A549 (cell line): ENCODE measurements at regions not wholly inside any gene's neighbourhood (a gene's known extent, or its start where the extent isn't known, plus 50 kb on each side); places are given as distances from the start of the nearest gene placed in this dataset.

Experiments used
- CEBPB ChIP-seq, 2 experiments: fragments of >200 bp in 1 of 2; sonication (Bioruptor Twin) in 1 of 2; formaldehyde crosslinking in 1 of 2; IDR thresholded peaks; 2 replicates each; pipeline ENCODE4 v1.6.1; 2012 to 2016
- CHD2 ChIP-seq: fragments of 150-350 bp; IDR thresholded peaks from 2 replicates; pipeline ENCODE4 v1.6.1; 2014; ENCODE audit warnings: low read length; ENCODE audit not compliant: partially characterized antibody
- CHD4 ChIP-seq: fragments of 200-600 bp; sonication (generic); IDR thresholded peaks from 2 replicates; pipeline ENCODE4 v1.6.1; 2016; ENCODE audit warnings: antibody characterized with exemption, mild to moderate bottlenecking, borderline replicate concordance
- EHMT2 ChIP-seq: fragments of 200-600 bp; sonication (generic); IDR thresholded peaks from 2 replicates; pipeline ENCODE4 v1.6.1; 2016; ENCODE audit warnings: antibody characterized with exemption, low read depth, mild to moderate bottlenecking, moderate library complexity
- ELK1 ChIP-seq: fragments of 150-350 bp; IDR thresholded peaks from 2 replicates; pipeline ENCODE4 v1.6.1; 2014; ENCODE audit warnings: low read depth, mild to moderate bottlenecking, low read length
- EP300 ChIP-seq, 2 experiments: fragments of >200 bp; sonication (Bioruptor Twin); formaldehyde crosslinking; IDR thresholded peaks; 2 replicates in 1 of 2; 3 replicates in 1 of 2; pipeline ENCODE4 v1.6.1; 2016 to 2017
- ESRRA ChIP-seq: fragments of 150-350 bp; IDR thresholded peaks from 2 replicates; pipeline ENCODE4 v1.6.1; 2014; ENCODE audit warnings: mild to moderate bottlenecking, low read length, borderline replicate concordance
- FOSB ChIP-seq: fragments of 250-450 bp; sonication (Bioruptor Pico); IDR thresholded peaks from 2 replicates; pipeline ENCODE4 v1.5.0; 2020; ENCODE audit warnings: mild to moderate bottlenecking, moderate library complexity
- FOSL2 ChIP-seq, 2 experiments: fragments of 450-650 bp in 1 of 2; fragments of >200 bp in 1 of 2; sonication (Bioruptor Twin) in 1 of 2; formaldehyde crosslinking; IDR thresholded peaks; 2 replicates each; pipeline versions ENCODE4 v1.5.0 to v1.6.1; 2016 to 2020; ENCODE audit warnings: mild to moderate bottlenecking in 1 of 2, moderate library complexity in 1 of 2
- FOXS1 ChIP-seq: fragments of 250-450 bp; sonication (Bioruptor Pico); IDR thresholded peaks from 2 replicates; pipeline ENCODE4 v1.5.0; 2020; ENCODE audit warnings: mild to moderate bottlenecking, moderate library complexity
- HES2 ChIP-seq: fragments of >200 bp; sonication (Bioruptor Twin); formaldehyde crosslinking; IDR thresholded peaks from 2 replicates; pipeline ENCODE4 v1.6.1; 2016
- HMGXB4 ChIP-seq: fragments of 250-450 bp; sonication (Bioruptor Pico); IDR thresholded peaks from 2 replicates; pipeline ENCODE4 v1.5.0; 2021; ENCODE audit warnings: mild to moderate bottlenecking, moderate library complexity, borderline replicate concordance
- HOXB5 ChIP-seq: fragments of 250-450 bp; sonication (Bioruptor Pico); IDR thresholded peaks from 2 replicates; pipeline ENCODE4 v1.5.0; 2020; ENCODE audit warnings: mild to moderate bottlenecking, moderate library complexity
- JUN ChIP-seq, 2 experiments: fragments of >200 bp; sonication (Bioruptor Twin); formaldehyde crosslinking; IDR thresholded peaks; 2 replicates in 1 of 2; 3 replicates in 1 of 2; pipeline ENCODE4 v1.6.1; 2016 to 2017
- KDM1A ChIP-seq: fragments of 200-600 bp; sonication (generic); IDR thresholded peaks from 2 replicates; pipeline ENCODE4 v1.6.1; 2016; ENCODE audit warnings: low read depth, mild to moderate bottlenecking
- NFE2L2 ChIP-seq: fragments of 150-350 bp; conservative IDR thresholded peaks from 2 replicates; pipeline ENCODE4 v1.6.1; 2014; ENCODE audit warnings: low read length
- NPAS2 ChIP-seq: fragments of 250-450 bp; sonication (Bioruptor Pico); IDR thresholded peaks from 2 replicates; pipeline ENCODE4 v1.8.0; 2022; ENCODE audit warnings: mild to moderate bottlenecking, moderate library complexity, borderline replicate concordance
- RCOR1 ChIP-seq: fragments of 150-350 bp; IDR thresholded peaks from 2 replicates; pipeline ENCODE4 v1.6.1; 2014; ENCODE audit warnings: antibody characterized with exemption, low read length, low read depth
- RFX5 ChIP-seq: fragments of 450-650 bp; IDR thresholded peaks from 2 replicates; pipeline ENCODE4 v1.7.1; 2014; ENCODE audit warnings: antibody characterized with exemption, mild to moderate bottlenecking, moderate library complexity
- SREBF2 ChIP-seq: fragments of 450-650 bp; IDR thresholded peaks from 2 replicates; pipeline ENCODE4 v1.6.1; 2014; ENCODE audit warnings: mild to moderate bottlenecking, moderate library complexity
- TFCP2L1 ChIP-seq: fragments of 250-450 bp; sonication (Bioruptor Pico); IDR thresholded peaks from 2 replicates; pipeline ENCODE4 v1.5.0; 2021; ENCODE audit warnings: mild to moderate bottlenecking
- TP53 ChIP-seq: fragments of 250-450 bp; sonication (Bioruptor Pico); IDR thresholded peaks from 2 replicates; pipeline ENCODE4 v1.5.0; 2021; ENCODE audit warnings: mild to moderate bottlenecking, moderate library complexity
- ZC3H11A ChIP-seq: fragments of 450-650 bp; IDR thresholded peaks from 2 replicates; pipeline ENCODE4 v1.6.1; 2014; ENCODE audit warnings: antibody characterized with exemption, mild to moderate bottlenecking
- ZNF302 ChIP-seq: fragments of 250-450 bp; sonication (Bioruptor Pico); IDR thresholded peaks from 2 replicates; pipeline ENCODE4 v1.9.0; 2021; ENCODE audit warnings: inconsistent platforms, mild to moderate bottlenecking, moderate library complexity
- ZSCAN20 ChIP-seq: fragments of 250-450 bp; sonication (Bioruptor Pico); IDR thresholded peaks from 2 replicates; pipeline ENCODE4 v1.8.0; 2022; ENCODE audit warnings: mild to moderate bottlenecking, moderate library complexity
- TF ChIP-seq, protein P1 (sequence below): IDR thresholded peaks from 2 replicates; pipeline ENCODE4 v1.6.1; 2012
- TF ChIP-seq, protein P2 (sequence below): IDR thresholded peaks from 2 replicates; pipeline ENCODE4 v1.6.1; 2012; ENCODE audit warnings: low read depth, borderline replicate concordance
- TF ChIP-seq, protein P3 (sequence below): fragments of 250-450 bp; sonication (Bioruptor Pico); IDR thresholded peaks from 2 replicates; pipeline ENCODE4 v1.5.0; 2020; ENCODE audit warnings: low read depth, mild to moderate bottlenecking, moderate library complexity

- TF ChIP-seq HES2 (no peak), CHD4 (no peak), ELK1 (no peak), ZC3H11A (no peak), TP53 (CRISPR knock-in tag) (no peak), ZNF302 (CRISPR knock-in tag) (no peak), HMGXB4 (CRISPR knock-in tag) (no peak), NFE2L2 (no peak), HOXB5 (no peak), FOSL2 (IDR thresholded peaks at IDR 0.05) (peak; percentile 43; the same call in 1 of the 2 replicates), FOSL2 (CRISPR knock-in tag; IDR thresholded peaks at IDR 0.05) (peak; percentile 48; the same call in 1 of the 2 replicates), TFCP2L1 (no peak), SREBF2 (no peak), KDM1A (no peak), JUN (IDR thresholded peaks at IDR 0.05) (peak in 1 of 2 experiments; percentile 62; a peak in 1 of 5 replicates), CEBPB (IDR thresholded peaks at IDR 0.05) (peak; percentile 25 to 39; a peak in 1 of 4 replicates), NPAS2 (CRISPR knock-in tag) (no peak), RFX5 (no peak), ZSCAN20 (CRISPR knock-in tag) (no peak), EP300 (IDR thresholded peaks at IDR 0.05) (no peak; a peak in 1 of 5 replicates), CHD2 (no peak), EHMT2 (no peak), FOSB (no peak), RCOR1 (no peak), ESRRA (no peak), FOXS1 (CRISPR knock-in tag) (no peak)
- TF ChIP-seq, protein P1, sequence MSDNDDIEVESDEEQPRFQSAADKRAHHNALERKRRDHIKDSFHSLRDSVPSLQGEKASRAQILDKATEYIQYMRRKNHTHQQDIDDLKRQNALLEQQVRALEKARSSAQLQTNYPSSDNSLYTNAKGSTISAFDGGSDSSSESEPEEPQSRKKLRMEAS, result no peak
- TF ChIP-seq, protein P2, sequence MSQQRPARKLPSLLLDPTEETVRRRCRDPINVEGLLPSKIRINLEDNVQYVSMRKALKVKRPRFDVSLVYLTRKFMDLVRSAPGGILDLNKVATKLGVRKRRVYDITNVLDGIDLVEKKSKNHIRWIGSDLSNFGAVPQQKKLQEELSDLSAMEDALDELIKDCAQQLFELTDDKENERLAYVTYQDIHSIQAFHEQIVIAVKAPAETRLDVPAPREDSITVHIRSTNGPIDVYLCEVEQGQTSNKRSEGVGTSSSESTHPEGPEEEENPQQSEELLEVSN, result no peak
- TF ChIP-seq, protein P3, sequence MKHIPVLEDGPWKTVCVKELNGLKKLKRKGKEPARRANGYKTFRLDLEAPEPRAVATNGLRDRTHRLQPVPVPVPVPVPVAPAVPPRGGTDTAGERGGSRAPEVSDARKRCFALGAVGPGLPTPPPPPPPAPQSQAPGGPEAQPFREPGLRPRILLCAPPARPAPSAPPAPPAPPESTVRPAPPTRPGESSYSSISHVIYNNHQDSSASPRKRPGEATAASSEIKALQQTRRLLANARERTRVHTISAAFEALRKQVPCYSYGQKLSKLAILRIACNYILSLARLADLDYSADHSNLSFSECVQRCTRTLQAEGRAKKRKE (CRISPR knock-in tag), result no peak
These were observed 193.0 kb upstream of the PITRM1 start (continued) for GRCh38 chr10:3365630-3366029.
